Adrenal gland (tissue), 5 donors: ENCODE measurements at regions not wholly inside any gene's neighbourhood (a gene's known extent, or its start where the extent isn't known, plus 50 kb on each side); places are given as distances from the start of the nearest gene placed in this dataset.

Experiments
- CTCF ChIP-seq, 6 experiments: fragments of 450-650 bp in 4 of 6; fragments of 200-600 bp in 2 of 6; sonication (generic) in 1 of 6; IDR thresholded peaks; 1 replicate in 5 of 6; 2 replicates in 1 of 6; pipeline versions ENCODE4 v1.5.1 to v1.8.0; 2016 to 2021; ENCODE audit warnings: antibody characterized with exemption in 6 of 6, mild to moderate bottlenecking in 2 of 6, moderate library complexity in 1 of 6
- POLR2A ChIP-seq, 2 donors: fragments of 450-650 bp; IDR thresholded peaks; one replicate each; pipeline ENCODE4 v1.6.1; 2017; ENCODE audit warnings: antibody characterized with exemption in 2 of 2, mild to moderate bottlenecking in 2 of 2, moderate library complexity in 1 of 2
- donor health status: DM: no; HTN: no; CAD: no.

DNA sequence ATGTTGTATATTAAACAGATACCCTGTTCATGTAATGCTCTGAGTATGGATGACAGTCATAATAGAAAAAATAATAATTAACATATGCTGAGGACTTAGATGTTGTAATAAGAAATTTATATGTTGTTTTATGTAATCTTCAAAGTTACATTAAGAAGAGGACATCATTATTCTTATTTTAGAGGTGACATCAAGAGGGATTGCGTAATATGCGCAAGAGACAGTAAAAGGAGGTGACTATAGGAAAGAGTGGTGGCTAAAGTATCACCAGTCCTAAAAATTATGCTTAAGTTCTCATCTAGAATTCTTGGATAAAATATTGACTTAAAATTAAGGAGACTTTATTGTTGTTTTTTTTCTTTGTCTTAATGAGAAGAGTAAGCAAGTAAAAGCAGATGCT, 323.9 kb downstream of the KCNC2 start:
- no peak for TF ChIP-seq POLR2A (IDR thresholded peaks at IDR 0.05)
- no peak for TF ChIP-seq CTCF (IDR thresholded peaks at IDR 0.05)
